Bronchial epithelial cell (primary cell): ENCODE measurements at regions not wholly inside any gene's neighbourhood (a gene's known extent, or its start where the extent isn't known, plus 50 kb on each side); places are given as distances from the start of the nearest gene placed in this dataset.

Source experiments
- DNase-seq: peaks from one replicate; pipeline ENCODE4 v3.0.0-alpha.2; 2010; ENCODE audit warnings: low read depth
- FAIRE-seq: peaks from 2 replicates; lab custom pipeline; 2011; peaks lifted over from hg19 to GRCh38; lab: Jason Lieb, UNC
- H3K27me3 ChIP-seq: 2 replicates; pipeline ENCODE4 v1.5.1; 2011; ENCODE audit warnings: low read length; ENCODE audit not compliant: control insufficient read depth, insufficient read depth
- H3K36me3 ChIP-seq: 2 replicates; pipeline ENCODE4 v1.5.1; 2011; ENCODE audit warnings: low read length; ENCODE audit not compliant: control insufficient read depth, insufficient read depth
- H3K4me3 ChIP-seq: 2 replicates; pipeline ENCODE4 v1.5.1; 2011; ENCODE audit warnings: mild to moderate bottlenecking, low read depth, low read length, control low read depth
- TF ChIP-seq, protein P1 (sequence below): IDR thresholded peaks from 2 replicates; pipeline ENCODE4 v1.5.1; 2011; ENCODE audit warnings: mild to moderate bottlenecking, moderate library complexity, low read length, control low read depth, inconsistent platforms; ENCODE audit not compliant: insufficient read depth, severe bottlenecking

DNA sequence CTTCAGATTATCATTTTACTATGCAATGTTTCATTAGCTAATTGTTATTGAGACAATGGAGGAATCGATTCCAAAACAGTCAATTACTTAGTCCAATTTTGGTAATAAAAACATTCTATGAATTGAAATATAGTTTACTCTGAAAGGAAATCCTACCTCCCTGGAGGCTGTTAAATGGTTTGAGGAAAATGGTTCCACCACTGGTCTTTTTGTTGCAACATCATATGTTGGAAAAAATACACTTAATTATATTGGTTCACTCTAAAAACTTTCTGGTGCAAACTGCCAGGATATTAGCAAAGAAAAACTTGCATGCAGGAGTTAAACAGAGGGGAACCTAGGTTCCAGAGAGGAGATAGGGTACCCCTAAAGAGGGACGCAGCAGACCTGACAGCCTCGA, 267.3 kb upstream of the LYZL1 start:
- FAIRE-seq: no peak
- TF ChIP-seq, protein P1, sequence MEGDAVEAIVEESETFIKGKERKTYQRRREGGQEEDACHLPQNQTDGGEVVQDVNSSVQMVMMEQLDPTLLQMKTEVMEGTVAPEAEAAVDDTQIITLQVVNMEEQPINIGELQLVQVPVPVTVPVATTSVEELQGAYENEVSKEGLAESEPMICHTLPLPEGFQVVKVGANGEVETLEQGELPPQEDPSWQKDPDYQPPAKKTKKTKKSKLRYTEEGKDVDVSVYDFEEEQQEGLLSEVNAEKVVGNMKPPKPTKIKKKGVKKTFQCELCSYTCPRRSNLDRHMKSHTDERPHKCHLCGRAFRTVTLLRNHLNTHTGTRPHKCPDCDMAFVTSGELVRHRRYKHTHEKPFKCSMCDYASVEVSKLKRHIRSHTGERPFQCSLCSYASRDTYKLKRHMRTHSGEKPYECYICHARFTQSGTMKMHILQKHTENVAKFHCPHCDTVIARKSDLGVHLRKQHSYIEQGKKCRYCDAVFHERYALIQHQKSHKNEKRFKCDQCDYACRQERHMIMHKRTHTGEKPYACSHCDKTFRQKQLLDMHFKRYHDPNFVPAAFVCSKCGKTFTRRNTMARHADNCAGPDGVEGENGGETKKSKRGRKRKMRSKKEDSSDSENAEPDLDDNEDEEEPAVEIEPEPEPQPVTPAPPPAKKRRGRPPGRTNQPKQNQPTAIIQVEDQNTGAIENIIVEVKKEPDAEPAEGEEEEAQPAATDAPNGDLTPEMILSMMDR: no peak
- no peaks in the 10 kb centered on the region for H3K36me3 ChIP-seq
- no peak for DNase-seq
- no peaks in the 10 kb centered on the region for H3K27me3 ChIP-seq
- H3K4me3 ChIP-seq: no peak overlapping the region

DNA sequence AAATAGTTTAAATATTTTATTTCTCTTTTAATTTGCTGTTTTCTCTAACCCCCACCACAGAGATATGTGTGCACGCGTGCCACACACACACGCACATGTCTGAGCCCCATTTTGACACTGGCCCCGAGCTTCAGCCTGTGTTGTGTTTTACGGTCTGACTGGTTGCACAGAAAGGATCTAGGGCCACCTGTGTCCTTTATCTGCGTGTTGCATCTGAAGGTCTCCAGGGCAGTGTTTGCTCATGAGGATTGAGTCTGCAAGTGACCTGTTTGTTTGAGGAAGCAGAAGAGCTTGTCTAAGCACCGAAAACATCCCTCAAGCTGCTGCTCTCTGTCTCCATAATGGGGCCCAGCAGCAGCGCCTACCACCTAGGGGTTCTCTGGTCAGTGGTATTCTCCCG, 266.4 kb upstream of the LYZL1 start:
- Histone ChIP-seq H3K4me3 (no peak overlapping the region), H3K27me3 (no peaks in the 10 kb centered on the region), H3K36me3 (no peaks in the 10 kb centered on the region)
- DNase-seq: no peak
- FAIRE-seq: no peak
- TF ChIP-seq, protein P1: no peak

DNA sequence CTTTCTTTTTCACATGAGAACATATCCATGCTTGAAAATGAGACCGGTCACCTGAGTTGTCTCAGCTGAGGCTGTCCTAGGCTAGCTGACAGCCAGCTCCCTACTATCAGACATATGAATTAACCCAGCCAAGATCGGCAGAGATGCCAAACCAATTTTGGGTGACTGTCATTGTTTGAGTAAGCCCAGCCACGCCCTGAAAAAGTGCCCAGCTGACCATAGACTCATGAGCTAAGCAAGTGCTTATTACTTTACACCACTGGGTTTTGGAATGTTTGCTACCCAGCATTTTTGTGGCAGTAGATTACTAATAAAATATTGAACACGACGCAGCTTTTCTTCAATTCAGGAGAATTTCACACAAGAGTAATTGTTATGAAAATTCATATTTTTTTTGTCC, 265.2 kb upstream of the LYZL1 start:
- no peaks in the 10 kb centered on the region for H3K27me3 ChIP-seq
- FAIRE-seq (no peak), DNase-seq (no peak)
- no peak overlapping the region for H3K4me3 ChIP-seq
- no peaks in the 10 kb centered on the region for H3K36me3 ChIP-seq
- TF ChIP-seq, protein P1: no peak

DNA sequence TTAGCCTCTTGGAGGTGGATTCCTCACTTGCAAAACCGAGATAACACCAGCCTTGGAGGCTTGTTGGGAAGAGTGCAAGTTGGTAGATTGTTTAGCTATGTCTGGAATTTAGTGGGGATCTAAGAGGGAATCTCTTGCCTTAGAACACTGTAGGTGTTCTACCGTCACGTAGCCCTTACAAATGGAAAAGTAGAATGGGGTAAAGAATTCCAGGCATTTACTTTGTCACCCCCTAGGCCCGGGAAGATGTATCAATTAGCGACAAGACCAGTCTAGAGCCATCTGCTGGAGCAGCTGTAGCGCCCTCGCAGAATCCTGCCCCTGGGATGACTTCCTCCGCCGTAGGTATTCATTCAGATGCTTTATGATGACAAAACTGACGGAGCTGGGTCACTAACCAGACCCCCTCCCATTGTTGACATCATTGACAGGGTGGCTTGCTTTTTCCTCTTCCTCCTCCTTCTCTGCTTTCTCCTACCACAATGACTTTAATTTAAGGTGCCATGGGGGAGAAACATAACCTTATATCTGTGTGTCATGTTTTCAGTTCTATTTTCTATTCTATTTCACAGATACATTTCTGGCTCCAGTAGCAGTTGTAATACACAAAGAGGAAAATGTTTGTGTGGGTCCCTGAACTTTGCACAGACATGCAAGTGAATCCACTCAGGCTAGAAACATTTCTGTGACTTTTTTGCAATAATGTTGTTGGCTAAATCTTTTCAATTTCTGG, 262.6 kb upstream of the LYZL1 start:
- no peaks in the 10 kb centered on the region for H3K36me3 ChIP-seq

DNA sequence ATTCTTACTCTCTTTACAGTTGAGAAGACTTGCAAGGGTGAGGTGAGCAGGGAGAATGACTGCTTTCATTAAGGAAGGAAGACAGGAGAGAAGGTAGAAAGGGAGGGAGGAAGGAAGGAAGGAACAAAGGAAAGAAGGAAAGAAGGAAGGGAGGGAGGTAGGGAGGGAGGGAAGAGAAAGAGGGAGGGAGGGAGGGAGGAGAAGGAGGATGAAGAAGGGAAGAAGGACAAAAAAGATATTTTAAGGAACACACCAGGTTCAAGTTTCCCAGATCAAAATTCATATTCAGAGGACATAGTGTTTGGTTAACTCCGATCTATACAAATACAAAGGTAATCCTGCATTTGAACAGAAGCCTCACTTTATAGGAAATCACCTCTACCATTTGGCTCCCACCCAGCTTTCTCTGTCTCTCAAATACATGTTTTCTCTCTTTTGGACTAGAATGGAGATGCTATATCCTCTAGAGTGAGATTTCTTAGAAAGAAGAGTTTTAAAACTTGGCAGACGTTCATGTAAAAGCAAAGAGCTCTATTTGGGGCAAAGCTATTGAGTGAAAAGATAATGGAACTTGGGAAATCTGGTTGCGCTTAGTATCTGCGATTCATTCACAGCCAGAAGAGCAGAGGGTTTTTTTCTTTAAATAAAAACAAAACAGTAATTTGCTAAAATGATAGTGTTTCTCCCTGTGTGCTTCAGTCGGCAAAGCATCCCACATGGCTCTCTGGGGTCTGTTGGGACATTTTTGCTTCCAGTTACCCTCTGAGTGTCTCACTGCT, 261.9 kb upstream of the LYZL1 start:
- DNase-seq (no peak), FAIRE-seq (no peak)
- H3K27me3 ChIP-seq: no peaks in the 10 kb centered on the region
- TF ChIP-seq, protein P1: no peak
- H3K36me3 ChIP-seq: no peaks in the 10 kb centered on the region
- no peak overlapping the region for H3K4me3 ChIP-seq

More for the DNA sequence above, 262.6 kb upstream of the LYZL1 start:
- no peak overlapping the region for H3K4me3 ChIP-seq
- no peaks in the 10 kb centered on the region for H3K27me3 ChIP-seq
- DNase-seq: no peak
- no peak for FAIRE-seq
- TF ChIP-seq, protein P1: no peak
